ENCODE measurements at regions not wholly inside any gene's neighbourhood (a gene's known extent, or its start where the extent isn't known, plus 50 kb on each side); places are given as distances from the start of the nearest gene placed in this dataset.
"Not testable (repeated sequence)": the region's sequence is repeated elsewhere in the genome, so short reads cannot be mapped to it uniquely, and the experiment has no call there.

- H3K27ac Mint-ChIP-seq = no peak overlapping the region
- H3K4me3 Mint-ChIP-seq = no peak overlapping the region
- H3K27me3 Mint-ChIP-seq = no peaks in the 10 kb centered on the region
- H3K4me1 Mint-ChIP-seq = no peaks in the 10 kb centered on the region
- peaks cover 6% of the 10 kb centered on the region for H3K36me3 Mint-ChIP-seq
- no peak for DNase-seq (ENCODE audit: low spot score in 2 of 2)
- ATAC-seq (ENCODE audit: low read depth) = no peak
- peaks cover 11% of the 10 kb centered on the region for H3K9me3 Mint-ChIP-seq
Measured at GRCh38 chr2:144989579-144990270, 469.8 kb upstream of the ZEB2 start.

- no peak overlapping the region for H3K4me3 Mint-ChIP-seq
- no peak overlapping the region for H3K27ac Mint-ChIP-seq
- no peak for DNase-seq (ENCODE audit: low spot score in 2 of 2)
- no peaks in the 10 kb centered on the region for H3K4me1 Mint-ChIP-seq
- no peaks in the 10 kb centered on the region for H3K27me3 Mint-ChIP-seq
- no peak for ATAC-seq (ENCODE audit: low read depth)
- peaks cover 6% of the 10 kb centered on the region for H3K36me3 Mint-ChIP-seq
- H3K9me3 Mint-ChIP-seq = peaks cover 11% of the 10 kb centered on the region
Measured at GRCh38 chr2:144988591-144988990, 468.7 kb upstream of the ZEB2 start.

GRCh38 chr2:144986691-144987090 is 466.8 kb upstream of the ZEB2 start:
- H3K4me3 Mint-ChIP-seq = no peak overlapping the region
- no peaks in the 10 kb centered on the region for H3K4me1 Mint-ChIP-seq
- DNase-seq (ENCODE audit: low spot score in 2 of 2) = no peak
- peaks cover 11% of the 10 kb centered on the region for H3K9me3 Mint-ChIP-seq
- no peak for ATAC-seq (ENCODE audit: low read depth)
- no peak overlapping the region for H3K27ac Mint-ChIP-seq
- peaks cover 2% of the 10 kb centered on the region for H3K27me3 Mint-ChIP-seq
- peaks cover 6% of the 10 kb centered on the region for H3K36me3 Mint-ChIP-seq

GRCh38 chr2:144984038-144984437 is 464.1 kb upstream of the ZEB2 start:
- Mint-ChIP-seq H3K4me1 (no peaks in the 10 kb centered on the region), H3K9me3 (peaks cover 11% of the 10 kb centered on the region)

GRCh38 chr2:144983107-144983506 is 463.2 kb upstream of the ZEB2 start:
- H3K27me3 Mint-ChIP-seq = peaks cover 2% of the 10 kb centered on the region
- no peak for DNase-seq (ENCODE audit: low spot score in 2 of 2)

More at GRCh38 chr2:144984038-144984437, 464.1 kb upstream of the ZEB2 start:
- H3K36me3 Mint-ChIP-seq = peaks cover 6% of the 10 kb centered on the region
- H3K27ac Mint-ChIP-seq = no peak overlapping the region
- no peak overlapping the region for H3K4me3 Mint-ChIP-seq
- DNase-seq (ENCODE audit: low spot score in 2 of 2) (no peak), ATAC-seq (ENCODE audit: low read depth) (no peak)
- H3K27me3 Mint-ChIP-seq = peaks cover 2% of the 10 kb centered on the region

GRCh38 chr2:144982481-144982880 is 462.6 kb upstream of the ZEB2 start:
- Mint-ChIP-seq H3K27me3 (peaks cover 2% of the 10 kb centered on the region), H3K27ac (no peak overlapping the region), H3K4me1 (no peaks in the 10 kb centered on the region), H3K4me3 (no peak overlapping the region), H3K9me3 (peaks cover 11% of the 10 kb centered on the region), H3K36me3 (peaks cover 6% of the 10 kb centered on the region)
- ATAC-seq (ENCODE audit: low read depth) = no peak
- no peak for DNase-seq (ENCODE audit: low spot score in 2 of 2)

More at GRCh38 chr2:144983107-144983506, 463.2 kb upstream of the ZEB2 start:
- H3K4me3 Mint-ChIP-seq = no peak overlapping the region
- H3K9me3 Mint-ChIP-seq = peaks cover 11% of the 10 kb centered on the region
- H3K4me1 Mint-ChIP-seq = no peaks in the 10 kb centered on the region
- no peak overlapping the region for H3K27ac Mint-ChIP-seq
- no peak for ATAC-seq (ENCODE audit: low read depth)
- peaks cover 6% of the 10 kb centered on the region for H3K36me3 Mint-ChIP-seq

GRCh38 chr2:144975881-144976280 is 456.0 kb upstream of the ZEB2 start:
- no peak overlapping the region for H3K4me3 Mint-ChIP-seq
- no peaks in the 10 kb centered on the region for H3K4me1 Mint-ChIP-seq
- peaks cover 4% of the 10 kb centered on the region for H3K9me3 Mint-ChIP-seq

GRCh38 chr2:144972676-144973075 is 452.8 kb upstream of the ZEB2 start:
- ATAC-seq (ENCODE audit: low read depth) (no peak), DNase-seq (ENCODE audit: low spot score in 2 of 2) (no peak)
- Mint-ChIP-seq H3K27ac (no peak overlapping the region), H3K9me3 (peaks cover 13% of the 10 kb centered on the region), H3K36me3 (peaks cover 2% of the 10 kb centered on the region), H3K4me3 (no peak overlapping the region), H3K4me1 (no peaks in the 10 kb centered on the region), H3K27me3 (no peaks in the 10 kb centered on the region)

More at GRCh38 chr2:144975881-144976280, 456.0 kb upstream of the ZEB2 start:
- H3K27ac Mint-ChIP-seq = no peak overlapping the region
- H3K27me3 Mint-ChIP-seq = no peaks in the 10 kb centered on the region
- no peaks in the 10 kb centered on the region for H3K36me3 Mint-ChIP-seq
- DNase-seq (ENCODE audit: low spot score in 2 of 2) = no peak
- ATAC-seq (ENCODE audit: low read depth) = no peak

- H3K36me3 Mint-ChIP-seq = peaks cover 2% of the 10 kb centered on the region
- DNase-seq (ENCODE audit: low spot score in 2 of 2) (no peak), ATAC-seq (ENCODE audit: low read depth) (no peak)
- H3K27me3 Mint-ChIP-seq = no peaks in the 10 kb centered on the region
- H3K9me3 Mint-ChIP-seq = peaks cover 13% of the 10 kb centered on the region
- no peak overlapping the region for H3K4me3 Mint-ChIP-seq
- H3K4me1 Mint-ChIP-seq = no peaks in the 10 kb centered on the region
- H3K27ac Mint-ChIP-seq = no peak overlapping the region
Measured at GRCh38 chr2:144971786-144972335, 451.9 kb upstream of the ZEB2 start.

- H3K4me3 Mint-ChIP-seq; DNase-seq (ENCODE audit: low spot score in 2 of 2); H3K27ac Mint-ChIP-seq; ATAC-seq (ENCODE audit: low read depth); H3K4me1 Mint-ChIP-seq; H3K27me3 Mint-ChIP-seq; H3K36me3 Mint-ChIP-seq: not testable (repeated sequence)
- peaks cover 13% of the 10 kb centered on the region for H3K9me3 Mint-ChIP-seq
Measured at GRCh38 chr2:144970410-144970809, 450.5 kb upstream of the ZEB2 start.

- peaks cover 18% of the 10 kb centered on the region for H3K9me3 Mint-ChIP-seq
- not testable (repeated sequence) for H3K4me1 Mint-ChIP-seq; ATAC-seq (ENCODE audit: low read depth); H3K27me3 Mint-ChIP-seq; H3K36me3 Mint-ChIP-seq; H3K4me3 Mint-ChIP-seq; DNase-seq (ENCODE audit: low spot score in 2 of 2); H3K27ac Mint-ChIP-seq
Measured at GRCh38 chr2:144969564-144969963, 449.6 kb upstream of the ZEB2 start.

- Mint-ChIP-seq H3K4me1 (no peaks in the 10 kb centered on the region), H3K36me3 (peaks cover 5% of the 10 kb centered on the region), H3K4me3 (no peak overlapping the region), H3K27ac (no peak overlapping the region), H3K27me3 (no peaks in the 10 kb centered on the region), H3K9me3 (peaks cover 19% of the 10 kb centered on the region)
- DNase-seq (ENCODE audit: low spot score in 2 of 2) (no peak), ATAC-seq (ENCODE audit: low read depth) (no peak)
Measured at GRCh38 chr2:144967961-144968360, 448.0 kb upstream of the ZEB2 start.

GRCh38 chr2:144965172-144965571 is 445.3 kb upstream of the ZEB2 start:
- peaks cover 3% of the 10 kb centered on the region for H3K36me3 Mint-ChIP-seq
- no peak overlapping the region for H3K4me3 Mint-ChIP-seq
- DNase-seq (ENCODE audit: low spot score in 2 of 2) = no peak
- H3K4me1 Mint-ChIP-seq = no peaks in the 10 kb centered on the region
- ATAC-seq (ENCODE audit: low read depth) = no peak
- peaks cover 13% of the 10 kb centered on the region for H3K9me3 Mint-ChIP-seq
- no peak overlapping the region for H3K27ac Mint-ChIP-seq
- no peaks in the 10 kb centered on the region for H3K27me3 Mint-ChIP-seq

- no peak overlapping the region for H3K4me3 Mint-ChIP-seq
- DNase-seq (ENCODE audit: low spot score in 2 of 2) = no peak
- H3K9me3 Mint-ChIP-seq = peaks cover 7% of the 10 kb centered on the region
- peaks cover 3% of the 10 kb centered on the region for H3K36me3 Mint-ChIP-seq
- H3K27ac Mint-ChIP-seq = no peak overlapping the region
- no peaks in the 10 kb centered on the region for H3K4me1 Mint-ChIP-seq
- H3K27me3 Mint-ChIP-seq = no peaks in the 10 kb centered on the region
- ATAC-seq (ENCODE audit: low read depth) = no peak
Measured at GRCh38 chr2:144963031-144963430, 443.1 kb upstream of the ZEB2 start.

GRCh38 chr2:144959416-144959815 is 439.5 kb upstream of the ZEB2 start:
- DNase-seq (ENCODE audit: low spot score in 2 of 2) = no peak

More at GRCh38 chr2:144959416-144959815, 439.5 kb upstream of the ZEB2 start:
- no peaks in the 10 kb centered on the region for H3K36me3 Mint-ChIP-seq
- H3K4me1 Mint-ChIP-seq = no peaks in the 10 kb centered on the region
- peaks cover under 1% of the 10 kb centered on the region for H3K9me3 Mint-ChIP-seq
- no peak for ATAC-seq (ENCODE audit: low read depth)
- H3K27me3 Mint-ChIP-seq = no peaks in the 10 kb centered on the region
- H3K27ac Mint-ChIP-seq = no peak overlapping the region
- H3K4me3 Mint-ChIP-seq = no peak overlapping the region

All from memory B cell (primary cell).